COR-L47 (cell line): ENCODE measurements at regions not wholly inside any gene's neighbourhood (a gene's known extent, or its start where the extent isn't known, plus 50 kb on each side); places are given as distances from the start of the nearest gene placed in this dataset.
"Not testable (repeated sequence)": the region's sequence is repeated elsewhere in the genome, so short reads cannot be mapped to it uniquely, and the experiment has no call there.

Experiments used
- DNase-seq: peaks from one replicate; lab custom pipeline; 2025; lab: John Stamatoyannopoulos, UW

DNA sequence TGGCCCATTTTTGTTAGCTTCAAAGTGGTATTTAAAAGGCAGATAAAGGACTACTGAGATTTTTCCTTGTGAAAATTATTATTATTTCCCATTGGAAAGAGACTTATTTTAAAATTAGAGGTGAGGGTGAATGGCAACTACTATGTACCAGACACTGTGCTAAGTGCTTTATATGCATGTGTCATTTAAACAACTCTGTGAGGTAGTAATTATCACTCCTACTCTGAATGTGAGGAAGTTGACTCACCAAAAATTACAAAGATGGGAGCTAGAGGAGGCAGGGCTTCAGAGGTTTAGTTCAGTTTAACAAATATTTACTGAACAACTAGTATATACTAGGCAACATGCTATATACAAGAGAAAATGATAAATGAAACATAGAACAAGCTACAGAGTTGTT lies 78.2 kb downstream of the MSL3 start:
- DNase-seq, result no peak

- no peak for DNase-seq
Observed at GRCh38 chrX:11837437-11837836, 79.4 kb downstream of the MSL3 start.

- DNase-seq, result no peak
Observed at GRCh38 chrX:11864171-11864570, 106.1 kb downstream of the MSL3 start.

DNA sequence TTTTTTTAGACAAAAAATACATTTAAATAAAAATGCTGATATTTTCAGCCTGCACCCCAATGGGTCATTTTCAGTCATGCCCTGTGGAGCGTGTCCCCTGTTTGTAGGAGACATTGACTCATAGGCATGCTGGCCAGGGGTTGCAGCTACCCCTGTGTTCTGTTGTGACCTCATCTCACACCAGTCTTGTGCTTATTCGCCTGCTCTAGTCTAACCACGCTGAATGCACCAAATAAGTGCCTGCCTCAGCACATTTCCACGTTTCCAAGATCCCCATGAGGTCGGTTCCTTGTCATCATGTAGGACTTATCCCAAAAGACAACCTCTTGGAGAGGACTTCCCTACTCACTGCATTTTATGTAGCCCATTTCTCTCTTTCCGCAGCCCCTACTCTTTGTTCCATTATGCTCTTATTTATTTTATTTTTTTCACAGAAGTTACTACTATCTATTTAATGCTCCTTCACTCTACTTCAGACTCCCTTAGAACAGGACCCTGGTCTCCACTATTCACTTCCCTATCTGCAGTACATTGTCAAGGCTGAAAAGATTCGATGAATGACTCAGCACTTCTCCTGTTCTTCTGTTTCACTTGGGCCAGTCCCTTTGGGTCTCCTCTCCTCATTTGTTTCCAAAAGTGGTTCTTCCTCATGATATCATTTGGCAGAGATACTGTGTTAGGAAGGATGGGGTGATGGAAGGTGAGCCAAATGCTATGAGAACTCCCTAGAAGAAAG lies 109.7 kb downstream of the MSL3 start:
- no peak for DNase-seq

- no peak for DNase-seq
Observed at GRCh38 chrX:11870789-11871188, 112.8 kb downstream of the MSL3 start.

DNA sequence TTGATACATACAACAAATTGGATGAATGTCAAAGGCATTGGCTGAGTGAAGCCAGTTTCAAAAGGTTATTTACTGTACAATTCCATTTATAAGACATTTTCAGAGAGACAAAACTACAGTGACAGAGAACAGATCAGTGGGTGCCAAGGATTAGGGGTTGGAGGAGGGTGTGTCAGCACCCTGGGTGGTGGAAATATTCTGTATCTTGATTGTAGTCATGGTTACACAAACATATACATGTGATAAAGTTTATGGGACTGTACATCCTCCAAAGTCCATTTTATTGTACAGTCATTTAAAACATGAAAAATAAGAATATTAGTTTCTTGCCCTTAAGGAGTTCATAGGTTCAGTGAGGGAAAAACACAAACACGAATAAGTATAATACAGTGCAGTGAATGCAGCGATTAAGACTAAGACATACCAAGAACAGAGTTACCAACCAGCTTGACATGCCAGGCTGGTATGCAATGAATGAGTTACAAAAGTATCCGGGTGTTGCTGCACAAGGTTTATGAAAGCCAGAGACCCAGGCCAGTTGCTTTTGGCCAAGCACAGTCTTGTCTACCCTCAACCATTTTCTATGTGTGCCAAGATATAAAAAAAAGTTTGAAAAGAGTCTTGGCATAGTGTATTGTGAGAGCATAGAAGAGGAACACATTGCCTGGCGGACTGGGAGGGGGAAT lies 123.6 kb downstream of the MSL3 start:
- DNase-seq, result no peak

DNA sequence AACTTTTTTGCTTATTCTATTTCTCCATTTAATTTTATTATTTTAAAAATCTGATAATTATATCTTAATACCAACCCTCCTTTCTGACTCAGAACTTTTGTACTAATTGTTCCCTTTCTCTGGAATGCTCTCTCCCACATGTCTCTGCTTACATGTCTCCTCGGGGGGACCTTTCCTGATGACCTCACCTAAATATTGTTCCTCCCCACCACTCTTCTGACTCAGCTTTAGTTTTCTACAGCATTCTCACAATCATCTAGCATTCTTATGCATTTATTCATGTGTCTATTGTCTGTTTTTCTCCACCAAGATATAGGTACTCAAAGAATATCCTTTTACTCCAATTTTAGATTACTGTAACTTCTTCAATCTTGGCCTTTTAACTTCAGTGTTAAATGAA lies 128.7 kb downstream of the MSL3 start:
- no peak for DNase-seq

- DNase-seq, result no peak
Observed at GRCh38 chrX:11887175-11887574, 129.1 kb downstream of the MSL3 start.

DNA sequence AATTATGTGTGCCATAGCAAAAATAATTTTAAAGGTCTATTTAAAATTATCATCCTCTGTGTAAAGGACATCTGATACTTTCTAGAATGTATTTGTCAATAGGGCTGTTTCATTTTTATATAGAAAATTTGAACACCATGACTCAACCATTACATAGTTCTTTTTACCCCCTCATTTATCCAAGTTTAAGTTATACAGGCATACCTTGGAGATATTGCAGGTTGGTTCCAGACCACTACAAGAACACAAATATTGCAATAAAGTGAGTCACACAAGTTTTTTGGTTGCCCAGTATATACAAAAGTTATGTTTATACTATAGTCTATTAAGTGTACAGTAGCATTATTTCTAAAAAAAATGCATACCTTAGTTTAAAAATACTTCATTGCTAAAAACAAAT lies 130.4 kb downstream of the MSL3 start:
- no peak for DNase-seq

DNA sequence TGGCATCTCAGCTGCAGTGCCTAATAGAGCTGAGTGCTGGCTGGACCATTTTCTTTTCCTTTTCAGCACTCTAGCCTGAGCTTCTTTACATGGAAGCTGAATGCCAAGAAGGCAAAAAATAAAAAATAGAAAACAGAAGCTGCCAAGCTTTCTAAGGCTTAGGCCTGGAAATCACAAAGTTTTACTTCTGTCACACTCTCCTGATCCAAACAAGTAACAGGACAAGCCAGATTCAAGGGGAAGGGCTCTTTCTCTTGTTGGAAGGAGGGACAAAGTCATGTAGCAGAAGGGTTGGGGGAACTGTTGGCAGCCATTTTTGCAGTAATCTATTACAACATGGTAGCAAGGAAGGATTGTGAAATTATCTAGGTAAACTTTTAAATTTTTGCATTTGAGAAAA lies 131.8 kb downstream of the MSL3 start:
- DNase-seq, result no peak

GRCh38 chrX:11890836-11891514 lies 132.9 kb downstream of the MSL3 start:
- no peak for DNase-seq

DNA sequence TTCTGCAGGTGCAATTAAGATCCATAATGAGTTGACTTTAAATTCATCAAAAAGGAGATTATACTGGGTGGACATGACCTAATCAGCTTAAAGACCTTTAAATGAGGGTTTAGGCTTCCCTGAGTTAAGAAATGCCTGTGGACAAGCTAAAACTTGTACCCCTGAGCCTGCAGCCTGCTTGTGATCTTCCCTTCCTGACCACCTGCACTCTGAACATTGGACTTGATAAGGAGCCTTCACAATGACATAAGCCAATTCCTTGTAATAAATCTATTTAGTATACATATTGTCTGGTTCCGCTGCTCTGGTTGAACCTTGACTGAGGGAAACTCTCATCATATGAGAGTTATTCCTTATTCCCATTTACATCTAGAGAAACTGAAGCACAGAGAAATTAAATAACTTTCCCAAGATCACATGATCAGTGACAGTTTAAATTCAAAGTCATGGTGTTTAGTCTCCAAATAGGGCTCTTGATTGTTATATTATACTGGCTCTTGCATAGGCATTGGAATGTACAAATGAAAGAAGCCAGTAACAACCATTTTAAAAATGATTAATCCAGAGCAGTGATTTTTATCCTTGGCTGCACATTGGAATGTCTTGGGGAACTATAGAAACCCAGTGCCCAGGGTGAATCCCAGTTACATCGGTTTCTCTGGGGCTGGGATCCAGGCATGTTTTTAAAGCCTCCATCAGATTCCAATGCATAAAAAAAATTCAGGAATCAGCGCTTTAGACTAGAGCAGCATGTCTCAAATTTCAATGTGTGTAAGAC lies 136.1 kb downstream of the MSL3 start:
- no peak for DNase-seq

DNA sequence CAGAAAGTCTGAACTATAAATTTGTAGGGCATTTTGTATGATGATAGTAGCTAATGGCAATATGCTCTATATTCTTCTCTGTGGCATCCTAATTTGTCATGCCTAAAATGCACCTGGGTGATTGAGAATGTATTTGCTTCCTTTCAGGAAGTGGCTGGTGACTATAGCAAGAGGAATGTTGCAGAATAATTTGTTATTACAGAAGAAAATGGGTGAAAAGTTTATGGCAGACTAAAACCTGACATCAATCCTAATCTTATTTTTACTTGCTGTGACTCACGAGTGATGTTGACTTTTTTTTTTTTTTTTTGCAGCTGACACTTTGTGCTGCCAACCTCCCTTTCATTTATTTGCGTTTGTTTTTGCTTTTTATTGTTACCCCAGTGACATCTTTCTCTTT lies 141.1 kb downstream of the MSL3 start:
- no peak for DNase-seq

GRCh38 chrX:11905933-11906332 lies 147.9 kb downstream of the MSL3 start:
- not testable (repeated sequence) for DNase-seq

DNA sequence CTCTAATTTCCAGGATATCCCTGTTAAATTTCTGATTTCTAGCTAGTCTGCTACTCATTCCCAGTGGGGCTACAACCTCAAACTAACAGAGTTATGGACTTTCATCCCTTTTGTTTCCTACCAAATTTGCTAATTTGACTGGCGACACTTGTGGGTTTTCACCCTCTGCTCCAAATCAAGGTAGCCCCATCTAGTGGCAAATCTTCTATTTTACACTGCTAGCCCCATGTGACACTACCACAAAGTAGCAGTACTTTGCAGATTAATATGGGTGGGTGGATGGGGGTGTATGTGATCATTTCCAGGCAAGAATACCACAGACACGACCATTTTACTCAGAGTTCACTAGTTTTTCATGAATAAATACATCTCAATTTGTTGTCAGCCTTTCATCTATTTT lies 150.3 kb downstream of the MSL3 start:
- DNase-seq, result peak; percentile 24

DNA sequence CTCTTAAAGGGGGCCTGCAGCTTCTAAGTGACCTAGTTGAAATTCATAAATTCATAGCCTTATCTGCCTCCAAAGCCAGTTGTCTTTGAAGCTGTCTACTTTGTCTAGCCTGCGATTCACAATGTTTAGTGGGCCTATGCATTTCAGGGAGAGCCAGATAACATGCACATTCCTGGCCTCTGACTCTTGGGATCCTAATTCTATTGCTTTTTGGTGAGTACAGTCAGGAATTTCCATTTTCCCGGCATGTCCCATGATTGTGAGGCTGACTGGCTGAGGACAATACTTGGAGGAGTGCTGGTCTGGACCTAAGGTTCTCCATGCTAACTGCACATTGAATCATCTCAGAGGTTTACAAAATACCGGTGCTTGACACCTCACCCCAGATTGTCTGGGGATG lies 155.0 kb downstream of the MSL3 start:
- no peak for DNase-seq

- no peak for DNase-seq
Observed at GRCh38 chrX:11929476-11929875, 171.4 kb downstream of the MSL3 start.

DNA sequence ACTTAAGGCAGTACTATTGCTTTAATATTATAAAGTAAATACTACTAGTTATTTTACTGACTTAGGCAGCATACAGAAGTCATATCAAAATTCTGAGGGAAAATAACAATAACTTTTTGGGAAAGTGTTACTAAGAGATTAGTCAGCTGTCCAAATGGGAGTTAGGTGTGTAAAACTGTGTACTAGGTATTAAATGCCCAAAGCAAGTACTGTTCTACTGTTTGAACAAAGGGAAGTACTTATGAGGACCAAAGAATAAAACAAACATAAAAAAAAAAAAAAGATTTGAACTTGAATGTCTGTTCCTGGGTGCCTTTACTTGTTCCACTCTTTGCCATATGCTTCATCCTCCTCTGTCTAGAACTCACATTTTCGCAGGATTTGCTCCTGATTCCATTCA lies 174.4 kb downstream of the MSL3 start:
- DNase-seq, result no peak

DNA sequence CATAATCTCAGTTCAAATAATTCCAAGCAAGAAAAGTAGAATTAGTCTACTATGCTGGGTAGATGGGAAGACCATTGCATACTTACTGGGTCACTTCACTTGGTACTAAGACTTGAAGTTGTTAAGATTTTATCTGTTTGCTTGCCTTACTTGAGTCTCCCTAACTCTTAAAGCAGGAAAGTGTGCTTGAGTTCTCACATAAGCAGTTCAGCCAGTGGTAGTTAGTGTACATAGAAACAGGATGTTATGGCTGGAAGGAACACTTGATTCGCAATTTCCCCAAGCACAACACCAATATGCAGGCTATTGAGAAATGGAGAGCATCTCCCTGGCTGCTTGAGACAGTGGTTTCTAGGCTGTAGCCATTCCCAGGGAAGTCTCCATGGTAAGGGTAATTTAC lies 176.1 kb downstream of the MSL3 start:
- no peak for DNase-seq

GRCh38 chrX:11941571-11941970 lies 183.5 kb downstream of the MSL3 start:
- no peak for DNase-seq

DNA sequence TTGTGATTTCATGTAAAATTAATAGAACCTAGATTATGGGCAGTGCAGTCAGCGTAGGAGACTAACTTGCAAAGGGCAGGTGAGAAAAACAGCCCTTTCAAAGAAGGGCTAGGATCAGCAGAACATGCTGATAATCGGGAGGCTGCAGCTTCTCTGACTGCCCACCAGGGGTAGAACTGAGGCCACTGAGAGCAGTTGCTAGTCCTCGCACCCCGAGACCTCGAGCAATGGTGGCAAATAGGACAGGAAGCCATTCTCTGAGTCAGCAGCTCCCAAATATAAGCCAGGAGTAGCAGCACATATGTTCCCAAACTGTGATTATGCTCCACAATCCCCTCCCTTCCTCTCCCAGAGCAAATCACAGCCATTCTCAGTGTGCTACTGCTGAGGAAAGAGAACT lies 186.5 kb downstream of the MSL3 start:
- DNase-seq, result peak; percentile 26

DNA sequence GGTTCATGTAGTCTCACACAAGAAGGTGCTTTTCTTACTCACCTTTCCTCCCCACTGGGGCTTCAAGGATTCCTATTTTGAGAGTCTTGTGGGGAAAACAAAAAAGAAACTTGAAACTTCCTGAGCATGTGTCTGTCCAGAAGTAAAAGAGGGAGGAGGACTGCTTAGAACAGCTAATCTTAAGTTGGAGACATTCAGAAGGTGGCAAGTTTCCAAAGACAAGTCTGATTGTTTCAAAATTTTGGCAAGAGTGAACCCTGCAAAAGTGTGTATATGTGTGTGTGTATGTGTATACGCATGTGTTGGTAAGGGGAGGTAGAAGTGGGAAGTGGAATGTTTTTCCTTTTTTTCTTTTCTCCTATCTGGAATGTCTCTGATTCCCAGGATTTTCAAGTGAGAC lies 189.0 kb upstream of the FRMPD4 start:
- DNase-seq, result no peak
